Ovary (tissue), 7 donors: ENCODE measurements at regions not wholly inside any gene's neighbourhood (a gene's known extent, or its start where the extent isn't known, plus 50 kb on each side); places are given as distances from the start of the nearest gene placed in this dataset.

Experiments
- DNase-seq, 5 donors: peaks; one replicate each; pipeline ENCODE4 v3.0.0-alpha.2; 2019 to 2020
- H3K27ac ChIP-seq, 2 donors: fragments of 200-600 bp; one replicate each; pipeline versions ENCODE4 v1.5.1 to v1.8.0; 2019 to 2022
- H3K27me3 ChIP-seq: fragments of 200-600 bp; one replicate; pipeline ENCODE4 v1.8.0; 2022
- H3K36me3 ChIP-seq: fragments of 200-600 bp; sonication (generic); one replicate; pipeline ENCODE4 v1.5.1; 2019
- H3K4me1 ChIP-seq: one replicate; pipeline ENCODE4 v1.8.1; 2013; ENCODE audit warnings: mild to moderate bottlenecking, moderate library complexity; ENCODE audit not compliant: insufficient read depth
- H3K4me3 ChIP-seq: fragments of 200-600 bp; sonication (generic); one replicate; pipeline ENCODE4 v1.5.1; 2017
- H3K9me3 ChIP-seq, 2 donors: fragments of 200-600 bp in 1 of 2; sonication (generic) in 1 of 2; one replicate each; pipeline versions ENCODE4 v1.5.1 to v1.8.1; 2013 to 2019; ENCODE audit warnings: mild to moderate bottlenecking in 1 of 2, moderate library complexity in 1 of 2
- EP300 ChIP-seq: sonication (generic); formaldehyde crosslinking; IDR thresholded peaks from one replicate; pipeline ENCODE4 v1.6.1; 2017; ENCODE audit warnings: antibody characterized with exemption
- POLR2A ChIP-seq: fragments of 450-650 bp; IDR thresholded peaks from one replicate; pipeline ENCODE4 v1.6.1; 2017; ENCODE audit warnings: antibody characterized with exemption, mild to moderate bottlenecking, moderate library complexity
- WGBS, 3 donors: extraction: QIAGEN DNeasy Blood & Tissue Kit in 1 of 3; methylation state at CpG; one replicate each; pipeline versions ENCODE4 v1.1.5 to v1.1.7; 2013 to 2017; 5-methylcytosine and 5-hydroxymethylcytosine counted together
- intact Hi-C, 4 donors: fragments of 100-400 bp; cut with DNase I; formaldehyde crosslinking; loops; one replicate each; pipeline versions ENCODE4 v1.11.0 to v1.15.1; 2022 to 2023
- TF ChIP-seq, protein P1 (sequence below), 3 donors: fragments of 450-650 bp in 2 of 3; fragments of 200-600 bp in 1 of 3; IDR thresholded peaks; one replicate each; pipeline versions ENCODE4 v1.5.1 to v1.8.0; 2016 to 2022; ENCODE audit warnings: antibody characterized with exemption in 3 of 3, mild to moderate bottlenecking in 1 of 3
- donor health status: DM: no; HTN: no; CAD: no; lungs with moderate emphysema.
- donor health status: DM: no; HTN: no; CAD: no.
- donor health status: Bipolar disorder and iron deficiency.
- donor health status: DM: no; HTN: no; CAD: no.
- donor health status: DM: yes; HTN: yes; CAD: no.

DNA sequence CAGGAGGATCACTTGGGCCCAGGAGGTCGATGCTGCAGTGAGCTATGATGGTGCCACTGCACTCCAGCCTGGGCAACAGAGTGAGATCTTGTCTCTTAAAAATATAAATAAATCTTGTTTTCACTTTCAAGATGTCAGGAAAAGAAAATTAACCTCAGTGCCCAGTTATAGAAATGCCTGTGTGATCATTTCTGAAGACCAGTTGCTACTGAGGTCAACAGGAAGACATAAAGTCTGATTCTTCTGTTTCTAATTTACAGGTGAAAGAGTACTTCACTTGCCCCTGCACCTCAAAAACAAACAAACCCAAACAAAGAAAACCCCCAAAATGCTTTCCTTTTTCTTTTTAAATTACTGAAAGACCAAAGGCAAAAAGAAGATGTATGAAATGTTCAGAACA is 174.3 kb upstream of the NBEA start:
- intact Hi-C loops: no loop called here
- Histone ChIP-seq H3K27me3 (no peaks in the 10 kb centered on the region), H3K9me3 (no peaks in the 10 kb centered on the region), H3K4me1 (no peaks in the 10 kb centered on the region), H3K36me3 (no peaks in the 10 kb centered on the region), H3K4me3 (no peak overlapping the region), H3K27ac (no peak overlapping the region)
- TF ChIP-seq, protein P1, sequence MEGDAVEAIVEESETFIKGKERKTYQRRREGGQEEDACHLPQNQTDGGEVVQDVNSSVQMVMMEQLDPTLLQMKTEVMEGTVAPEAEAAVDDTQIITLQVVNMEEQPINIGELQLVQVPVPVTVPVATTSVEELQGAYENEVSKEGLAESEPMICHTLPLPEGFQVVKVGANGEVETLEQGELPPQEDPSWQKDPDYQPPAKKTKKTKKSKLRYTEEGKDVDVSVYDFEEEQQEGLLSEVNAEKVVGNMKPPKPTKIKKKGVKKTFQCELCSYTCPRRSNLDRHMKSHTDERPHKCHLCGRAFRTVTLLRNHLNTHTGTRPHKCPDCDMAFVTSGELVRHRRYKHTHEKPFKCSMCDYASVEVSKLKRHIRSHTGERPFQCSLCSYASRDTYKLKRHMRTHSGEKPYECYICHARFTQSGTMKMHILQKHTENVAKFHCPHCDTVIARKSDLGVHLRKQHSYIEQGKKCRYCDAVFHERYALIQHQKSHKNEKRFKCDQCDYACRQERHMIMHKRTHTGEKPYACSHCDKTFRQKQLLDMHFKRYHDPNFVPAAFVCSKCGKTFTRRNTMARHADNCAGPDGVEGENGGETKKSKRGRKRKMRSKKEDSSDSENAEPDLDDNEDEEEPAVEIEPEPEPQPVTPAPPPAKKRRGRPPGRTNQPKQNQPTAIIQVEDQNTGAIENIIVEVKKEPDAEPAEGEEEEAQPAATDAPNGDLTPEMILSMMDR (IDR thresholded peaks at IDR 0.05): no peak
- no peak for TF ChIP-seq POLR2A
- TF ChIP-seq EP300: no peak
- WGBS, 3 donors: 91 to 100% (median 96%) methylated on average over 1 of the region's 1 CpG
- DNase-seq: no peak

DNA sequence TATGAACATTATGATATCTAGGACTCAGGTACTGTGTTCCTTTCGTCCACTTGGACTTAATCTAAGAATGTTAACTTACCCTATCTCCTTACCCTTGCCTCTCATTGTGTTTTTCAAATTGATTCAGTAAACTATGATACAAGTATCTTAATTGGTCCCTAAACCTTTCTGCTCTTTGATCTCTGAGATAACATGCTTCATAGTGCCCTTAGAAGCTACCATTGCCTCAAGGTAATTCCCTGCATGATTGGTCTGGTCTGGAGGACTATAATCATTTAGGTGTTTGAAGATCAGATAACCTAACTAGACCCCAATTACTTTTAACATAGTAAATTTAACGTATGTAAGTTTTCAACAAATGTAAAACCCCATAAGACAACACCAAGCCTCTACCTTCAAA is 169.9 kb upstream of the NBEA start:
- Histone ChIP-seq H3K27me3 (no peaks in the 10 kb centered on the region), H3K9me3 (no peaks in the 10 kb centered on the region), H3K27ac (no peak overlapping the region), H3K4me3 (no peak overlapping the region), H3K36me3 (no peaks in the 10 kb centered on the region), H3K4me1 (no peaks in the 10 kb centered on the region)
- no peak for DNase-seq
- intact Hi-C loops: no loop called here
- TF ChIP-seq EP300 (no peak), POLR2A (no peak)
- TF ChIP-seq, protein P1 (IDR thresholded peaks at IDR 0.05): no peak
- WGBS, 3 donors: 75 to 82% (median 78%) methylated on average over 2 of the region's 2 CpGs

DNA sequence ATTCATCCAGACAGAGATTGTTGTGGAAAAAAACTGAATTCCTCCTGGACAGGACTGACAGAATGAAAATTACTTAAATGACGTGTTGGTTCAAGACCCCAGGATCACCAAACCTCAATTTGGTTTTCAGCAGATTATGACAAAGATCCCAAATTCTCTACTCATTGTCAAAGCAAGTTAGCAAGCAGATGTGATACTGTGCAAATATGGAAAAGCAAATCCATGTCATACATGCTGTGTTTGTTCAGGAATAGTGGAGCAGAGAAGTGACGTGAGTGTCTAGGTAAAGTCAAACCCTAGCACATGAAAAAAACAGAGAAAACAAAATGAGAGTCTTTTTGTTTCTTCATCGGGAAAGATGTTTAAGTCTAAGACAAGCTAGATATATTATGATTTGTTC is 169.2 kb upstream of the NBEA start:
- 77 to 86% (median 81%) methylated on average over 3 of the region's 3 CpGs for WGBS, 3 donors
- no peaks in the 10 kb centered on the region for H3K36me3 ChIP-seq
- H3K4me1 ChIP-seq: no peaks in the 10 kb centered on the region
- H3K27ac ChIP-seq: no peak overlapping the region
- H3K4me3 ChIP-seq: no peak overlapping the region
- TF ChIP-seq POLR2A (no peak), EP300 (no peak)
- TF ChIP-seq, protein P1 (IDR thresholded peaks at IDR 0.05): no peak
- H3K9me3 ChIP-seq: no peaks in the 10 kb centered on the region
- H3K27me3 ChIP-seq: no peaks in the 10 kb centered on the region
- DNase-seq: no peak
- intact Hi-C loops: no loop called here

DNA sequence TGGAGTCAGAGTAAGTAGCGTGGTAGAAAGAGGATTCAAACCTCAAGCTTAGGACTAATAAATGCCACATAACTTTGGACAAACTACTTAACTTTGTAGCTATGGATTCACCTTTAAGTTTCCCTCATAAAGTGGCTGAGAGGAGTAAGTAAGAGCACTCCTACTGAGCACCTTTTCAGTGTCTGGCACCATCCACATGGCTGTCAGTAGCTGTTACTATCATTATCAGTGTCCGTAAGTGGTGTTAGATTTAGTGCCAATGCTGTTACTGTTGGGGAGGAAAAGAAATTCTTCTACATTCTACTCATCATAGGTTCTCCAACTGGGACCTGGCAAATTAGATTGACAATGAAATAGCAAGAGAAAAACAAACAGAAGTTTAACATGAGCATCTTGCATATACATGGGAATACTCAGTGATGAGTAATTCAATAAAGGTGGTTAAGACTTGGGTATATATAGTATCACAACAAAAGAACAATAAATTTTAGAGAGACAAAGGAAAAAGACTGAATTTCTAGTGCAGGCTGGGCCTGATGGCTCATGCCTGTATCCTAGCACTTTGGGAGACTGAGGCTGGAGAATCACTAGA is 165.6 kb upstream of the NBEA start:
- Histone ChIP-seq H3K4me1 (no peaks in the 10 kb centered on the region), H3K9me3 (no peaks in the 10 kb centered on the region), H3K36me3 (no peaks in the 10 kb centered on the region), H3K27me3 (no peaks in the 10 kb centered on the region), H3K4me3 (no peak overlapping the region), H3K27ac (no peak overlapping the region)
- intact Hi-C loops: no loop called here
- TF ChIP-seq EP300: no peak
- TF ChIP-seq, protein P1 (IDR thresholded peaks at IDR 0.05): no peak
- no peak for TF ChIP-seq POLR2A
- 76 to 94% (median 76%) methylated on average over 2 of the region's 2 CpGs for WGBS, 3 donors
- DNase-seq: no peak
